HCT116 (cell line): ENCODE measurements at regions not wholly inside any gene's neighbourhood (a gene's known extent, or its start where the extent isn't known, plus 50 kb on each side); places are given as distances from the start of the nearest gene placed in this dataset.

Experiments used
- CBX3 ChIP-seq: IDR thresholded peaks from 2 replicates; pipeline ENCODE4 v1.6.1; 2012; ENCODE audit warnings: low read depth
- EZH2phosphoT487 ChIP-seq: fragments of 200-600 bp; IDR thresholded peaks from 2 replicates; pipeline ENCODE4 v1.6.1; 2018; ENCODE audit warnings: antibody characterized with exemption, borderline replicate concordance
- POLR2A ChIP-seq: IDR thresholded peaks from 2 replicates; pipeline ENCODE4 v1.7.0; 2011; ENCODE audit warnings: borderline replicate concordance; ENCODE audit not compliant: insufficient read depth, insufficient read length; ENCODE audit errors: extremely low read depth
- TF ChIP-seq, protein P1 (sequence below), 3 experiments: fragments of 200-600 bp in 1 of 3; sonication (generic) in 1 of 3; IDR thresholded peaks in 2 of 3; conservative IDR thresholded peaks in 1 of 3; 2 replicates each; pipeline ENCODE4 v1.5.1; 2012 to 2017; ENCODE audit warnings: low read depth in 2 of 3, low read length in 2 of 3, antibody characterized with exemption in 1 of 3, borderline replicate concordance in 1 of 3, control low read depth in 1 of 3, mild to moderate bottlenecking in 1 of 3, mixed read lengths in 1 of 3, mixed run types in 1 of 3, moderate library complexity in 1 of 3; ENCODE audit not compliant: insufficient read depth in 1 of 3

DNA sequence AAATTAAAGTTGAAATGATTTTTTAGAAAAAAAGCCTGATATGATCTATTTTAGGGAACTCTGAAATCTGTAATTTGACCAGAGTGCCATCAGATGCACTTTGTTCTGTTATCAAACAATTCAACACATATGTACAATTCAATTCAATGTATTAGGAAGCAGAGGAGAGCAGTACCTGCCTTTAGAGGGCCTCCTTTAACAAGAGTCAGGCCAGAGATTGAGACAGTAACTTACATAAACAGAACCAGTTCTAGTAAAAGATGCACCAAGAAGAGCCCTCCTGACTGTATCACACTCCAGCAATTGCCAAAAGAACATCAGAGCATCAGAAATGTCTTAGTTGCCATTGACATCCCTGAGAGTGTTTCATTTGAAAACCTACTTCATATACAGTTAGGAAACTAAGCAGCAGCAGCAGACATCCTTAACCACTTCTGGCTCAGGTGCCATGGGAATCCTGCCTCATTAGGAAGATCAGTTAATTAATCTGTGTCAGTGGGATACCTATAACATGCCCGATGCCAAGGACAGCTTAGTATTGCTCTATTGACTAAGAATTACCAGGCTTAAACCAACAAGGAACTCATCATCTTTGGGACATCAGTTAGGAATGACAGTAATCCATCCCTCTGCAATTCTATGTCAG lies 1222.6 kb upstream of the LRRN3 start:
- TF ChIP-seq CBX3 = no peak
- no peak for TF ChIP-seq POLR2A
- TF ChIP-seq, protein P1, sequence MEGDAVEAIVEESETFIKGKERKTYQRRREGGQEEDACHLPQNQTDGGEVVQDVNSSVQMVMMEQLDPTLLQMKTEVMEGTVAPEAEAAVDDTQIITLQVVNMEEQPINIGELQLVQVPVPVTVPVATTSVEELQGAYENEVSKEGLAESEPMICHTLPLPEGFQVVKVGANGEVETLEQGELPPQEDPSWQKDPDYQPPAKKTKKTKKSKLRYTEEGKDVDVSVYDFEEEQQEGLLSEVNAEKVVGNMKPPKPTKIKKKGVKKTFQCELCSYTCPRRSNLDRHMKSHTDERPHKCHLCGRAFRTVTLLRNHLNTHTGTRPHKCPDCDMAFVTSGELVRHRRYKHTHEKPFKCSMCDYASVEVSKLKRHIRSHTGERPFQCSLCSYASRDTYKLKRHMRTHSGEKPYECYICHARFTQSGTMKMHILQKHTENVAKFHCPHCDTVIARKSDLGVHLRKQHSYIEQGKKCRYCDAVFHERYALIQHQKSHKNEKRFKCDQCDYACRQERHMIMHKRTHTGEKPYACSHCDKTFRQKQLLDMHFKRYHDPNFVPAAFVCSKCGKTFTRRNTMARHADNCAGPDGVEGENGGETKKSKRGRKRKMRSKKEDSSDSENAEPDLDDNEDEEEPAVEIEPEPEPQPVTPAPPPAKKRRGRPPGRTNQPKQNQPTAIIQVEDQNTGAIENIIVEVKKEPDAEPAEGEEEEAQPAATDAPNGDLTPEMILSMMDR (IDR thresholded peaks at IDR 0.05 in 2 of 3, conservative IDR thresholded peaks at IDR 0.05 in 1 of 3; ENCODE audit: borderline replicate concordance in 1 of 3, insufficient read depth in 1 of 3, low read depth in 2 of 3, low read length in 2 of 3) = no peak
- no peak for TF ChIP-seq EZH2phosphoT487
